Neural crest cell (in vitro differentiated cells): ENCODE measurements at regions not wholly inside any gene's neighbourhood (a gene's known extent, or its start where the extent isn't known, plus 50 kb on each side); places are given as distances from the start of the nearest gene placed in this dataset.

Experiments
- DNase-seq: peaks from one replicate; pipeline ENCODE4 v3.0.0; 2021; ENCODE audit warnings: low read depth, mixed read lengths, low spot score
- H3K27ac Mint-ChIP-seq: one replicate; pipeline ENCODE4 v1.8.0; 2021; ENCODE audit warnings: mild to moderate bottlenecking, mixed read lengths; ENCODE audit not compliant: unreplicated experiment
- H3K27me3 Mint-ChIP-seq: 2 replicates; pipeline ENCODE4 v1.8.0; 2021; ENCODE audit warnings: low read depth, mild to moderate bottlenecking, mixed read lengths
- H3K36me3 Mint-ChIP-seq: 2 replicates; pipeline ENCODE4 v1.8.0; 2021; ENCODE audit warnings: low read depth, mild to moderate bottlenecking, mixed read lengths
- H3K4me1 Mint-ChIP-seq: 2 replicates; pipeline ENCODE4 v1.8.0; 2021; ENCODE audit warnings: mixed read lengths
- H3K4me3 Mint-ChIP-seq: one replicate; pipeline ENCODE4 v1.8.0; 2021; ENCODE audit warnings: mild to moderate bottlenecking, mixed read lengths
- H3K9me3 Mint-ChIP-seq: 2 replicates; pipeline ENCODE4 v1.8.0; 2021; ENCODE audit warnings: mixed read lengths
- TF ChIP-seq, protein P1 (sequence below): fragments of 200-600 bp; sonication (generic); conservative IDR thresholded peaks from 2 replicates; pipeline ENCODE4 v1.5.0; 2021; ENCODE audit warnings: antibody characterized with exemption, mild to moderate bottlenecking

DNA sequence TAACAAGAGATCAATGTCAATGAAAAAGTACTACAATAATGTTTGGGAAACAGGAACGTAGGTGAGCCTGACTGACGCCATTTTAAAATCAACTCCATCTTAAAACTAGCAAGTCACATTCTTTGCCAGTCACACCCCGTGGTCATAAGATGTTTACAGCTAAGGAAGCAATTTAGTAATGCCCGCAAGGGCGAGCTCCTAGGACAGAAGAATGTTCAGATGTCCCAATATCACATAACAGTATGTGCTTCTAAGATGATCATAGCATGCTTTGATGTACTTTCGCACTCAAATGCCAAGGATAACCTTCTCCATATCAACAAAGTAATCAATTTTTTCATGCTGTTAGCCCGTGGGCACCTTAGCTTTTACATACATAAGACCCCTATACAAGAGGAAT is 113.8 kb upstream of the EGFR start:
- Mint-ChIP-seq H3K9me3 (peaks cover under 1% of the 10 kb centered on the region), H3K4me1 (no peaks in the 10 kb centered on the region), H3K27ac (no peak overlapping the region), H3K36me3 (no peaks in the 10 kb centered on the region), H3K27me3 (peaks cover 2% of the 10 kb centered on the region), H3K4me3 (no peak overlapping the region)
- DNase-seq = no peak
- TF ChIP-seq, protein P1, sequence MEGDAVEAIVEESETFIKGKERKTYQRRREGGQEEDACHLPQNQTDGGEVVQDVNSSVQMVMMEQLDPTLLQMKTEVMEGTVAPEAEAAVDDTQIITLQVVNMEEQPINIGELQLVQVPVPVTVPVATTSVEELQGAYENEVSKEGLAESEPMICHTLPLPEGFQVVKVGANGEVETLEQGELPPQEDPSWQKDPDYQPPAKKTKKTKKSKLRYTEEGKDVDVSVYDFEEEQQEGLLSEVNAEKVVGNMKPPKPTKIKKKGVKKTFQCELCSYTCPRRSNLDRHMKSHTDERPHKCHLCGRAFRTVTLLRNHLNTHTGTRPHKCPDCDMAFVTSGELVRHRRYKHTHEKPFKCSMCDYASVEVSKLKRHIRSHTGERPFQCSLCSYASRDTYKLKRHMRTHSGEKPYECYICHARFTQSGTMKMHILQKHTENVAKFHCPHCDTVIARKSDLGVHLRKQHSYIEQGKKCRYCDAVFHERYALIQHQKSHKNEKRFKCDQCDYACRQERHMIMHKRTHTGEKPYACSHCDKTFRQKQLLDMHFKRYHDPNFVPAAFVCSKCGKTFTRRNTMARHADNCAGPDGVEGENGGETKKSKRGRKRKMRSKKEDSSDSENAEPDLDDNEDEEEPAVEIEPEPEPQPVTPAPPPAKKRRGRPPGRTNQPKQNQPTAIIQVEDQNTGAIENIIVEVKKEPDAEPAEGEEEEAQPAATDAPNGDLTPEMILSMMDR = no peak

DNA sequence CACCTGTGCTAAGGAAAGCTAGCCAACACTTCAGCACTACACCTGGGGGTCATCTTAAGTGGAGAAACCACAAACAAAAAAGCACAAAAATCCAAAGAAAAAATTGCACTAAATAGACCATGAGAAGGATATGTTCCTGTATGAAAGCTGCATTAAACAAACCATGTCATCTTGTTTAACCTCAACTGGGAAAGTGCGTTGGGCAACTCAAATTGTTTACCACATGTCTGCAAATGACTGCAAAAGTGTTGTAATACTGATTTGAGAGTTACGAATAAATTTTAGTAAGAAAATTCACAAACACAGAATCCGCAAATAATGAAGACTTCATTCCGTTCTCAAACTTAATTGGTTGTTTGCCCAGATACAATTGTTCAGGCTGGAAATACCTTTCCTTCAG is 111.9 kb upstream of the EGFR start:
- no peak for DNase-seq
- Mint-ChIP-seq H3K9me3 (peaks cover 4% of the 10 kb centered on the region), H3K4me3 (no peak overlapping the region), H3K36me3 (no peaks in the 10 kb centered on the region), H3K27ac (no peak overlapping the region), H3K27me3 (peaks cover 2% of the 10 kb centered on the region), H3K4me1 (no peaks in the 10 kb centered on the region)
- TF ChIP-seq, protein P1 = no peak

DNA sequence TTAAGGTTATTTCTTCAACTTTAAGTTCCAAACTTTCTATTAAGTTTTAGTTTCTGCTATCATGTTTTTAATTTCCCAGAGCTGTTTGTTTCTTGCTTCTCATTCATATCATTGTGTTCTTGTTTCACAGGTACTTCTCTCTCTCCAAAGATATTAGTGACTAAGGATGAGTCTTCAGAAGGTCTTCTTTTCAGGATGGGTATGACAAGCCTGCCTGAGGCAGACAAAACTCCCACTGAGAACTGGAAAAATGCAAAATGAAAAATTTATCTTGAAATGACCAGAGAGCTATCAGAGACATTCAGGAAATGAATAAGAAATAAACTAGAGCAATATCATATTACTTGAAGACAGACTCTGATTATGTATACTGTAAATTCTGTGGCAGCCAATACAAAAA is 110.8 kb upstream of the EGFR start:
- TF ChIP-seq, protein P1 = no peak
- Mint-ChIP-seq H3K4me3 (no peak overlapping the region), H3K9me3 (peaks cover 4% of the 10 kb centered on the region), H3K36me3 (no peaks in the 10 kb centered on the region), H3K27me3 (peaks cover 2% of the 10 kb centered on the region), H3K27ac (no peak overlapping the region), H3K4me1 (no peaks in the 10 kb centered on the region)
- no peak for DNase-seq

DNA sequence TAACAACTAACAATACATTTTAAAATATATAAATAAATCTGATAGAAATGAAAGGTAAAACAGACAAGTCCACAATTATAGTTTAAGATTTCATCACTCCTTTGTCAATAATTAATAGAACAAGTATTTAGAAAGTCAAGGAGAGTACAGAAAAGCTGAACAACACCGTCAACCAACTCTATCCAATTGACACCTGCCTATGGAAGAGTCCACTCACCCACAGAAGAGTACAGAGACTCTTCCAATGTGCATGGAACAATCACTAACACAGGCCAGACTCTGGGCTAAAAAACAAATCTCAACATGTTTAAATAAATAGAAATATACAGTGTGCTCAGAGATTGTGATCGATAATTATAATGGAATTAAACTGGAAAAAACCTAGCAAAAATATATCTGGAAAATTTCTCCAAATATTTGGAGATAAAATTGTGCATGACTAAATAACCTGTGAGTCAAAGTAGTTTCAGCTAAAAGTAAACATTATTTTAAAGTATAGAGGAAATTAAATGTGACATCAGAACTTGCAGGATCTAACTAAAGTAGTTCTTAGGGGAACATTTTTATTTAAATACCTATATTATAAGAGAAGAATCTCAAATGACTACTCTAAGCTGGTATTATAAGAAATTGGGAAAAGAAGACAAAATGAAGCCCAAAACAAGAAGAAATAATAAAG is 109.9 kb upstream of the EGFR start:
- DNase-seq = no peak
- H3K36me3 Mint-ChIP-seq = no peaks in the 10 kb centered on the region

DNA sequence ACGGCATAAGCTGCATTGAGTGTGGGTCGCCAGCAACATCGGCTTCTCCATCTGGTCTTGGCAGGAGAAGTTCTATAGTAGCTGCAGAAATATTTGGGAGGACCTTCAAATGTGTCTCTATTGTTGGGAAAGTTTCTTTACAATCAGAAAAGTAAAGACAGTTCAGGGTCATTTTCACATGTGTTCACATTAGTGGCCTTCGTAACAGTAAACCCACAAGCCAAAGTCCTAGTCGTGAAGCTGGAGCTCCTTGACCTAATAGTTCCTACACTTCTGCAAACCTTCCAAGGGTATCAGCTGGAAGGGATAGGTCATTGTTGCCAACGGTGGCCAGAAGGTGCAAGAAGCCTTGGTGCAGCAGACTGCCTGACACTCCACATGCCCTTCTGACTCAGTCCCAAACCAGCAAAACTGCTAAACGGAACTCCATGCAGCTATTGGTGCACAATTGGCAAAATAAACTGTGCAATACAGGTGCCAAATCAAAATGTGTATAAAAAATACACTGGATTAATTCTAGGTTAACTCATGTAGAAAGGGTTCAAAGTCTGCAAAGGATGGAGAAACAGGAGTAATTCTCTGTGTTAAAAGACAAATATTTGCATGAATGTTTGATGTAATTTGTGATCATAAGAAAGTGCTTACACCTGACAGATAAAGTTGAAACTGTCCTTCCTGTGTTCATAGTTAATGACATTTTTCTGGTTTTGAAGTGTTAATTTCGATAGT is 102.8 kb upstream of the EGFR start:
- no peaks in the 10 kb centered on the region for H3K4me1 Mint-ChIP-seq
- no peak overlapping the region for H3K27ac Mint-ChIP-seq
- TF ChIP-seq, protein P1 = no peak
- H3K36me3 Mint-ChIP-seq = no peaks in the 10 kb centered on the region
- no peak overlapping the region for H3K4me3 Mint-ChIP-seq
- no peaks in the 10 kb centered on the region for H3K9me3 Mint-ChIP-seq
- H3K27me3 Mint-ChIP-seq = no peaks in the 10 kb centered on the region
- DNase-seq = no peak

More for the DNA sequence above, 109.9 kb upstream of the EGFR start:
- Mint-ChIP-seq H3K9me3 (peaks cover 4% of the 10 kb centered on the region), H3K4me3 (no peak overlapping the region), H3K4me1 (no peaks in the 10 kb centered on the region), H3K27ac (no peak overlapping the region), H3K27me3 (peaks cover 2% of the 10 kb centered on the region)
- TF ChIP-seq, protein P1 = no peak
